Calu3 (cell line): ENCODE measurements at regions not wholly inside any gene's neighbourhood (a gene's known extent, or its start where the extent isn't known, plus 50 kb on each side); places are given as distances from the start of the nearest gene placed in this dataset.
A peak's percentile ranks its signal among the peaks of the same experiment; 100 is the strongest.
"Not testable (repeated sequence)": the region's sequence is repeated elsewhere in the genome, so short reads cannot be mapped to it uniquely, and the experiment has no call there.

Source experiments
- BruUV-seq: library from RNA; stranded (reverse); fragments of 400-500 nt; replicated peaks from 2 replicates; lab custom pipeline; 2021; lab: Mats Ljungman, UMichigan
- CTCF ChIA-PET: fragments of 300-600 bp; sonication (Branson Sonifier 250); formaldehyde crosslinking; loops from one replicate; lab custom pipeline; 2022; ENCODE audit warnings: antibody characterized with exemption; lab: Charles Lee
- DNase-seq: peaks from one replicate; pipeline ENCODE4 v3.0.0; 2022
- H3K27ac Mint-ChIP-seq: one replicate; pipeline ENCODE4 v1.8.0; 2022; ENCODE audit warnings: mixed read lengths; ENCODE audit not compliant: unreplicated experiment
- H3K27me3 Mint-ChIP-seq: one replicate; pipeline ENCODE4 v1.8.0; 2022; ENCODE audit warnings: mixed read lengths; ENCODE audit not compliant: unreplicated experiment
- H3K36me3 Mint-ChIP-seq: one replicate; pipeline ENCODE4 v1.8.0; 2022; ENCODE audit warnings: mild to moderate bottlenecking, moderate library complexity, mixed read lengths; ENCODE audit not compliant: insufficient read depth, unreplicated experiment
- H3K4me1 Mint-ChIP-seq: one replicate; pipeline ENCODE4 v1.8.0; 2022; ENCODE audit warnings: mild to moderate bottlenecking, low read depth, mixed read lengths; ENCODE audit not compliant: unreplicated experiment
- H3K4me3 Mint-ChIP-seq: one replicate; pipeline ENCODE4 v1.8.0; 2022; ENCODE audit warnings: mild to moderate bottlenecking, low read depth, moderate library complexity, mixed read lengths; ENCODE audit not compliant: unreplicated experiment
- H3K9me3 Mint-ChIP-seq: one replicate; pipeline ENCODE4 v1.8.0; 2022; ENCODE audit warnings: low read depth, mixed read lengths; ENCODE audit not compliant: unreplicated experiment
- CTCF ChIP-seq: fragments of 200-600 bp; IDR thresholded peaks from one replicate; pipeline ENCODE4 v1.8.0; 2022; ENCODE audit warnings: antibody characterized with exemption; ENCODE audit not compliant: unreplicated experiment
- intact Hi-C: fragments of 100-400 bp; cut with micrococcal nuclease; formaldehyde crosslinking; loops from one replicate; pipeline ENCODE4 v1.10.0; 2022; ENCODE audit not compliant: unreplicated experiment

- no TSS peak for BruUV-seq
- intact Hi-C loops = no loop called here
- DNase-seq = peak; percentile 41
- Mint-ChIP-seq H3K4me1 (no peaks in the 10 kb centered on the region), H3K4me3 (no peak overlapping the region), H3K27ac (no peak overlapping the region), H3K36me3 (no peaks in the 10 kb centered on the region), H3K9me3 (no peaks in the 10 kb centered on the region), H3K27me3 (peaks cover 52% of the 10 kb centered on the region)
- TF ChIP-seq CTCF = no peak
- CTCF ChIA-PET = no interaction called here
Observed at GRCh38 chr12:131430158-131430742, 280.6 kb upstream of the SFSWAP start.

DNA sequence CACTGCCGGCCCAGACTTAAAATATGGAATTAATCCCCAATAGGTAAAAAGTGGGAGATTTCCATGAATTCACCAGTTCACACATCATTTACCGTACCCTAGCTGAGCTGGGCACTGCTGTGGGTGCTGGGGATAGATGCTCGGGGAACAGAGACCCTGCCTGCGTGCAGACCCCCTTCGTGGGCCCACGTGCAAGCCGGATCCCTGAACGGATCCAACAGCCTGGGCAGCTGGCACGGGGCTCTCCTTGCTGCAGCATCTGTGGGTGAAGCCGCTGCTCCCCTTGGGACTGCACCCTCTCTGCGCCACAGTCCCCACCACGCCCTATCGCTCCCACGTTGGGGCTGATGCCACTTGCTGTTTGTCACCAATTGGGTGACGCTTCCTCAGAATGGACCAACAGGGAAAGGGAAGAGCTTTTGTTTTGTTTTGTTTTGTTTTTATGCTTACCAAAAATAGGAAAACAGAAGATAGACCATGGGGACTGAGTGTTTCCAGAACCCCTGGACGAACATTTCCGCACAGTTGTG is 279.7 kb upstream of the SFSWAP start:
- CTCF ChIA-PET, H3K4me1 Mint-ChIP-seq: not testable (repeated sequence)

GRCh38 chr12:131432532-131433260 is 278.2 kb upstream of the SFSWAP start:
- no peaks in the 10 kb centered on the region for H3K9me3 Mint-ChIP-seq
- intact Hi-C loops = no loop called here
- no peak overlapping the region for H3K4me3 Mint-ChIP-seq
- no peak for DNase-seq
- peaks cover 57% of the 10 kb centered on the region for H3K27me3 Mint-ChIP-seq
- no TSS peak for BruUV-seq
- no peak for TF ChIP-seq CTCF
- H3K4me1 Mint-ChIP-seq = no peaks in the 10 kb centered on the region
- no peaks in the 10 kb centered on the region for H3K36me3 Mint-ChIP-seq
- CTCF ChIA-PET = interaction anchor here (0.7 kb wide), 1 partner anchor 302 kb away, joined by 3 read pairs; no protein-coding TSS in a partner anchor
- no peak overlapping the region for H3K27ac Mint-ChIP-seq

More for the DNA sequence above, 279.7 kb upstream of the SFSWAP start:
- DNase-seq, intact Hi-C loops, H3K4me3 Mint-ChIP-seq, H3K36me3 Mint-ChIP-seq, BruUV-seq, H3K27ac Mint-ChIP-seq, H3K9me3 Mint-ChIP-seq: not testable (repeated sequence)
- H3K27me3 Mint-ChIP-seq = peaks cover 48% of the 10 kb centered on the region

DNA sequence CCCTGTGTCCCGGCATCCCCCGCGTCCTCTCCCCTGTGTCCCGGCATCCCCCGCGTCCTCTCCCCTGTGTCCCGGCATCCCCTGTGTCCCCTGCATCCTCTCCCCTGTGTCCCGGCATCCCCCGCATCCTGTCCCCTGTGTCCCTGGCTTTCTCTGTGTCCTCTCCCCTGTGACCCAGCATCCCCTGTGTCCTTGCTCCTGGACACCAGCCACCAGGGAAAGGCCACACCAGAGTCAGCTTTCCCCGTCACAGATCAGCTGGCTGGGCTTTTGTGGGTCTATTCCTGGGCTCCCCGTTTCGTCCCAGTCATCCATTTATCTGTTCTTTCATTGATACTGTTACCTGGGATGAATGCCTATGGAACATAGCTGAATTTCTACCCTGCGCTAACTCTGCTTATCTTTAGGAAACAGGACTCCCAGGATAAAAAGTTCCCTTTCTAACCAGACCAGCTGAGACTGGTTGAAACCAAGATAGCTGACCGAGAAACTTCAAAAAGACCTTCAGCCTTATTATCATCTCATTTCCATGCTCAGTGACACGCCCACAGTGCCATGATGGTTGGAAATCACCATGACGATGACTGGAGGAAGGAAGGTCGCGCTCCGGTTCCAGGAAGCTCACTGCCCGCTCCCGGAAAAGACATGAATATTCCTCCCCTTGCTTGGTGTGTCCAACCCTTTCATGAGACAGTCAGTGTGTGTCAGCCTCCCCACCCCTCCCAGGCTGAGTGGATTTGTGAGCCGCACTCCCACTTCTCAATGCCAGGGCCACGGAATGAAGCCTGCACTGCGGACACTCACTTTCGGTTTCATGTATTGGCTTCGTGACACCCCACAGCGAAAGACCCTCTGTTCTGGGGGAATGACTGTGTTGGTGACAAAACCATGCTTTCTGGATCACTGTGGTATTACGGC is 276.4 kb upstream of the SFSWAP start:
- Mint-ChIP-seq H3K36me3 (no peaks in the 10 kb centered on the region), H3K4me3 (no peak overlapping the region), H3K27me3 (peaks cover 63% of the 10 kb centered on the region), H3K27ac (no peak overlapping the region), H3K4me1 (no peaks in the 10 kb centered on the region), H3K9me3 (no peaks in the 10 kb centered on the region)
- CTCF ChIA-PET = no interaction called here
- intact Hi-C loops = no loop called here
- DNase-seq = no peak
- TF ChIP-seq CTCF = no peak
- BruUV-seq = no TSS peak
